ENCODE measurements at regions not wholly inside any gene's neighbourhood (a gene's known extent, or its start where the extent isn't known, plus 50 kb on each side); places are given as distances from the start of the nearest gene placed in this dataset.

DNA sequence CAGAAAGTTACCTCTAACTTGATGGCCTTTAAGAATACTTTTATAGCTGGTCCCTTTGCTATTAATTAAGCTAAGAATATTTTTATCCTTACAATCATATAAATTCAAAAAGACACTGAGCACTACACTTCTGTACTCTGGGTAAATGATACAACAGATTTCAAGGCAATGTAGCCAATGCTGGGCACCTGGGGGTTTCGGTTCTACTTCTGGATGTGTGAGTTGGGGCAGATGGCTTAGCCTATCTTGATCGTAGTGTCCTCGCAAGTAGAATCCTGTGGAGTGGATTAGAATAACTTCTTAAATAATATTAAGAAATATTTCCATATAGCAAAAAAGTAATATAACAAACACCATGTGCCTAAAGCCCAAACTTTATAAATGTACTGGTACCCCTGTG is 96.9 kb upstream of the NT5E start:
- H2BK20ac ChIP-seq (ENCODE audit: low read depth, low read length): no peak overlapping the region
- H4K20me1 ChIP-seq (ENCODE audit: insufficient read depth, low read length): no peaks in the 10 kb centered on the region
- H3K27ac ChIP-seq (ENCODE audit: insufficient read depth, low read length): no peak overlapping the region
- DNase-seq (no peak), ATAC-seq (ENCODE audit: low read depth) (no peak)
- H3K9me1 ChIP-seq (ENCODE audit: insufficient read depth, low read length): 0 out of 2 replicates have a peak, but pooled peaks cover 6% of the 10 kb centered on the region
- H4K8ac ChIP-seq (ENCODE audit: low read depth in 2 of 2, low read length in 2 of 2): no peak overlapping the region
- no peak overlapping the region for H3K4me2 ChIP-seq (ENCODE audit: low read depth, low read length)
- TF ChIP-seq FOS (IDR thresholded peaks at IDR 0.05; ENCODE audit: low read depth, low read length): no peak
- no peak for TF ChIP-seq SMC3 (IDR thresholded peaks at IDR 0.05; ENCODE audit: low read depth, low read length)
- no peak for TF ChIP-seq POLR2A (IDR thresholded peaks at IDR 0.05; ENCODE audit: low read depth, low read length)
- no peak for TF ChIP-seq RAD21 (IDR thresholded peaks at IDR 0.05; ENCODE audit: low read length)
- no peak for TF ChIP-seq CHD1 (IDR thresholded peaks at IDR 0.05; ENCODE audit: low read depth, low read length)
- H3K27me3 ChIP-seq (ENCODE audit: control insufficient read depth, insufficient read depth, low read length): no peaks in the 10 kb centered on the region
- no CpG with 5 or more reads among the region's 3 CpGs for WGBS, 2 experiments (ENCODE audit: extremely low coverage in 2 of 2, insufficient read length in 1 of 2)
- no peaks in the 10 kb centered on the region for H3K4me1 ChIP-seq (ENCODE audit: control insufficient read depth, insufficient read depth, low read length)
- intact Hi-C loops (cut with micrococcal nuclease) (no loop called here), in situ Hi-C loops (cut with MboI; ENCODE audit: low sequenced_read_pairs) (loop anchor here (5.0 kb wide), 1 partner anchor 129 kb away; no protein-coding TSS in a partner anchor), dilution Hi-C loops (cut with HindIII; ENCODE audit: low sequenced_read_pairs, unreplicated experiment) (no loop called here)
- H2AK5ac ChIP-seq (ENCODE audit: low read depth, low read length): no peak overlapping the region
- no peak overlapping the region for H3K56ac ChIP-seq (ENCODE audit: extremely low read depth, insufficient read depth, low read length)
- no peaks in the 10 kb centered on the region for H3K36me3 ChIP-seq (ENCODE audit: control insufficient read depth, insufficient read depth, low read length)
- CTCF ChIA-PET: interaction anchor here (4.7 kb wide), 1 partner anchor 130 kb away, joined by 30 read pairs; no protein-coding TSS in a partner anchor
- H4K5ac ChIP-seq (ENCODE audit: low read depth, low read length): no peak overlapping the region
- H3K9me3 ChIP-seq (ENCODE audit: control insufficient read depth, insufficient read depth, low read length): no peaks in the 10 kb centered on the region
- H3K4ac ChIP-seq (ENCODE audit: low read depth, low read length): no peak overlapping the region
- POLR2A ChIA-PET (ENCODE audit: unreplicated experiment): no interaction called here
- H3K4me3 ChIP-seq (ENCODE audit: insufficient read depth, low read depth, low read length): no peak overlapping the region
- no peak overlapping the region for H2AFZ ChIP-seq (replicated peaks; ENCODE audit: low read length, poor library complexity)
- H3K14ac ChIP-seq (replicated peaks; ENCODE audit: low read depth, low read length): no peak overlapping the region
- H3K79me1 ChIP-seq (ENCODE audit: low read depth in 1 of 2, low read length in 2 of 2): peaks cover 0 to 6% of the 10 kb centered on the region in 2 experiments; a peak in 2 of 4 replicates
- H2BK120ac ChIP-seq (ENCODE audit: low read depth, low read length): no peak overlapping the region
- no peak overlapping the region for H2BK15ac ChIP-seq (ENCODE audit: low read depth, low read length)
- no peak overlapping the region for H3K23ac ChIP-seq (ENCODE audit: low read depth, low read length)
- H2AK9ac ChIP-seq (replicated peaks; ENCODE audit: low read depth, low read length, poor library complexity): no peak overlapping the region
- H2BK5ac ChIP-seq (ENCODE audit: low read depth, low read length, poor library complexity, severe bottlenecking): no peak overlapping the region
- H3K18ac ChIP-seq (ENCODE audit: low read depth, low read length): no peak overlapping the region
- H4K91ac ChIP-seq (ENCODE audit: insufficient read depth, low read depth, low read length): no peak overlapping the region
- H3K9ac ChIP-seq (ENCODE audit: low read depth, low read length): no peak overlapping the region
- no TSS peak for BruUV-seq (replicated peaks)

Data from IMR-90 (cell line).